GM19395 (cell line): ENCODE measurements at regions not wholly inside any gene's neighbourhood (a gene's known extent, or its start where the extent isn't known, plus 50 kb on each side); places are given as distances from the start of the nearest gene placed in this dataset.
"Not testable (repeated sequence)": the region's sequence is repeated elsewhere in the genome, so short reads cannot be mapped to it uniquely, and the experiment has no call there.

Experiments
- ATAC-seq: cut with Tn5 transposase; IDR thresholded peaks from one replicate; pipeline ENCODE4 v1.9.1; 2021; ENCODE audit warnings: mild to moderate bottlenecking, moderate library complexity; ENCODE audit not compliant: unreplicated experiment

DNA sequence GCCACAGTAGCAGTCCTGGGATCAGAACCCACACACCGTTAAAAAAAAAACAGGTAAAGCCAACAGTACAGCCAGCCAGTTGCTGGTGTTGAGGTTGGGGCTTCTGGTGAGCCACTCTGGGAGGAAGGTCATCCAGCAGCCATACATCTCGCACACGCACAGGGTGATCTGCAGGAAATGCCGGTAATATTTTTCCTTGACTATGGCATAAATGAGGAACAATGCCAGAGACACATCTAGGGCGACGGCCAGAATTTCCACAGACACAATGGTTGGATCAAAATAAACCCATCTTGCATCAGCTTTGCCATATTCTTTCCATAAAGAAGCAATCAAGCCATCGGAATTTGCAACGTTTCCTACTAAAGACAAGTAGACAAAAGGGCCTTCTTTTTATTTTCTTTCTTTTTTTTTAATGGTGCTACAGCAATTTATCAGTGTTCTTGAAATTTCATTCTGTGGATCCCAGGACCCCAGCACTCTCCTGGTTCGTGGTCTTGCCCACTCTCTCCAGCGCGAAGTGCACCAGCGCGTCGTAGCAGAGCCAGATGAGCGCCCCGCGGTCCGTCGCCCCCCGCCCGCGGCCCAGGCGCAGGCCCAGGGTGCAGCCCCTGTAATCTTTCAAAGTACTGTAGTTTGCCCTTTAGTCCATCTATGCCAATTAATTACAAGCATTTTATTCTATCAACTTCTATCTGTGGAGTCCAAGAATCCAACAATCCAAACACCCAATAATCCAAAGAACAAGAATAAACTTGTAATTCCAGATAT is 861.0 kb downstream of the CDH11 start:
- ATAC-seq, result not testable (repeated sequence)

DNA sequence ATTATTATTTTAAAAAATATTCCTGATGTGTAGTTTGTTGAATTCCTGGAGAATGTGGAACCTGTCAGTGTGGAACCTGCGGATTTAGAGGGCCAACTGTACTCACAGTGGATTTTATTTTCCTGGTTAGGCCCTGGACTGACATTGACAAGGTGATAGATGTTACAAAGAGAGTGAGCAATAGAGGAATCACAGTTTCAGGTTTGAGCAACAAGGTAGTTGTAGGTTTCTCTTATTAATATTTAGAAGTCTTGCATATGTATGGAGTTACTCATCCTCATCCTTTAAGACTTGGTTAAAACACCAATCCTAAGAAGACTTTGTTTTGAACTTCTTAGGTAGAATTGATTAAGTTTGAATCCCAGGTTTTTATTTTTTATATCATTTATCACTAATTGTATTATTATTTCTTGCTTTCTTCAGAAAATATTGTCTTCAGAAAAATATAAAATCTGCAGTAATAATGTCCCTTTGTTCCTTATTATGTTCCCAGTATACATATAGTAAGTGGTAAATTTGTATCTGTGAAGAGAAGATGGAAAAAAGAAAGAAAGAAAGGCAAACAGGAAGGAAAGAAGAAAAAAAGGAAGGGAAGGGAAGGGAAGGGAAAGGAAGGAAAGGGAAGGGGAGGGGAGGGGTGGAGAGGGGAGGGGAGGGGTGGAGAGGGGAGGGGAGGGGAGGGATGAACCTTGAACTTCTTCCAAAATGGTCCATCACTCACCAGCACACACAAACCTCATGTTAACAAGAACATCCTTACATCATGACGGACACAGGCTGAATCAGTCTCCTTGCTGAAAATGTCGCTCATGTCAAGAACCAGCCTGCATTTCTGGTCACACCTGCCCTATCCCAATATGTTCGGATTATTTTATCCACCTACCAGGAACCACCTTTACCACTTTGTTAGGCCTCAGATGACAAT is 867.2 kb downstream of the CDH11 start:
- ATAC-seq, result no peak

GRCh38 chr16:64253525-64253924 is 868.3 kb downstream of the CDH11 start:
- ATAC-seq, result no peak

- ATAC-seq, result no peak
These were observed 868.8 kb downstream of the CDH11 start for GRCh38 chr16:64253096-64253495.

DNA sequence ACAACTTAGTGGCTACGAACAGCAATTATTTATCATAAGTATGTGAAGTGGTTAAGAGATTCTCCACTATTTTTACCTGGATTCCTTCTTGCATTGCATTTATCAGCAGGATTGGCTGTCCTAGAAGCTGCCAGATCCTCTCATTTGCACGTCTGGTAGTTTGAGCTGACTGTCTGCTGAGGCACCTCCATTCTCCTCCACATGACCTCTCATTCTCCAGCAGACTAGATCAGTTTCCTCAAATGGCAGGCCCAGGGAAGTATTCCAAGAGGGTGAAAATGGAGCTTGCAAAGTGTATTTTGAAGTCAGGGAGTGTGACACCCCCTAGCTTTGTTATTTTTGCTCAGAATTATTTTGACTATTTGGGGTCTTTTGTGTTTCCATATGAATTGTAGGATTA is 870.1 kb downstream of the CDH11 start:
- no peak for ATAC-seq

DNA sequence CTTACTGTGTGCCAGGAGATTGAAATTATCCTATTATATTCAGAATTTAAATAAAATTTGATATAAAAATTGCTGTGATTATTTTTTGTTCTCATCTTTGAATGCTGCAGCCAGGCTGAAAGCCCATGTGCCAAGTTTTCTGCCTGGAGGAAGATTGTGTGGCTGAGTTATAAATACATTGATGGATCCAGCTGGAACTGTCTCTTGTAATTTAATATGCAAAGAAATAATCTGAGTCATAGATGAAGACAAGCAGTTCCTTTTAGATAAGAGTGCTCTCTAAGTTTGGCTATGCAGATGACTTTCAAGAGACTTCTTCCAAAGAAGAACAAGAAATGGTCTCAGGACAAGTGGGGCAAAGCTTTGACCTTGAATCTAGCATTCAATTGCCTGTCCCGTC is 871.0 kb downstream of the CDH11 start:
- ATAC-seq, result no peak

- no peak for ATAC-seq
These were observed 879.4 kb downstream of the CDH11 start for GRCh38 chr16:64242492-64242891.

- no peak for ATAC-seq
These were observed 881.3 kb downstream of the CDH11 start for GRCh38 chr16:64240586-64240985.

DNA sequence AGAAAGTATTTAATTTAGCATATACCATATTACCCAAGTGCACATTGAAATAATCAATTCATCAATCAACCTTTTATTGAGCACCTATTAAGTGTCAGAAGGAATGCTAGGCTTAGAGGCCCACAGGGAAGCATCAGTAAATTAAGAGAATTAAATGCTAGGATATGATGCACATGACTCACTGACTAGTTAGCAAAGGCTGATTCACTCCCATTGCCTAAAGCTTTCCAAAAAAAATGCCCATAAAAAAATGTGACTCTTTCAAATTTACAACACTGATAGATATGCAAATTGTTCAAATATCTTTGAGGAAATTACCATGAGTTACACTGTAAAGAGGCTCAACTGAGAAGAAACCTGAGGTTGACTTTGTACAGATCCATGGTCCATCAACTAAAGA is 883.3 kb downstream of the CDH11 start:
- ATAC-seq, result no peak

- no peak for ATAC-seq
These were observed 885.5 kb downstream of the CDH11 start for GRCh38 chr16:64236316-64236715.

- ATAC-seq, result no peak
These were observed 887.7 kb downstream of the CDH11 start for GRCh38 chr16:64234200-64234599.

- ATAC-seq, result no peak
These were observed 896.2 kb downstream of the CDH11 start for GRCh38 chr16:64225696-64226095.

DNA sequence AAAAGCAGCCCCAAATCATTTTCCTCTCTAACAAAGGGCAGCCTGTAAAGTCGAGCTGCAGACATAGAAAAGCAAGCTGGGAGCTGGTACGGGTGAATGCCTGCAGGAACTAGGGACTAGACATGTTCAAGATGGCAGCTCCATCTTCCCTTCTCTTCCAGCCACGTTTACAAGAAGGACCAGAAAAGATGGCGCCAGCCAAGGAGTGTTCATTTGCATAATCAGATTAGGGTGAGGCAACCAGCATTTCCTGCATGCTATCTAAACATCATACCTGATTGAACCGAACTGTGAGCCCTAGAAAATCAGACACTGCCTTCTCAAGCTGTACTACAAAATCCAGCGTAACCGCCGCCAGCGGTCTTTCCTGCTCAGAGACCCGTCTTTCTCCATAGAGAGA is 896.8 kb downstream of the CDH11 start:
- no peak for ATAC-seq

DNA sequence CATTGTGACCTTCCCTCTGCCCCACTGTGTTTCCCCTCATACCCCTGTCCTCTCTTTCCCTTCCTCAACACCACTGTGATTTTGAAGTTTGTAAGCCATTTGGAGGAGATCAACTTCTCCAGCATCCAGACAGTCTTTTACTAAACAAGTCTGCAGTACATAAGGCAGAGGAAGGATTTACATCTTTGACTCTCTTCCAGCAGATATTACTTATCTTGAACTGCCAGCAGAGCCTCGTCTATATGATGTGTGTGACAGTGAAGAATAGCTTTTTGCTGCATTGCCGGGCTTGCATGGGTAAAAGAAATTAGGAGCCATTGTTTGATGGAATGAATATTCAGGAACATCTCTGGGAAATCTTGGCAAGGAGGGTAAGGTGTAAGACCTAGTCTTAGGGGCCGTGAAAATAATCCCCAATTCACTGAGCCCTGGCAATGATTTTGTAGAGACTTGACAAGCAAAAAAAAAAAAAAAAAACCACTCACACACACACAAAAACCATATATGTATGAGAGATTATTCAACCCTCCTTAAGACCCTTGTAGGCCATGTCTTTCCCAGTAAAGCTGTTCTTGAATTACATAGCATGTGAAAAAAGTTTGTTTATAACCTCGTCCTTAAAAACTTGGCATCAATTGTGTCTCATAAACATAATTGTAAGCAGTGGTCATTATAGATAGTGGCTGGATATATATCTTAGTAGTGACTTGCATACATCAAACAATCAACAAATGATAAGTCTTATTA is 903.9 kb downstream of the CDH11 start:
- ATAC-seq, result no peak

DNA sequence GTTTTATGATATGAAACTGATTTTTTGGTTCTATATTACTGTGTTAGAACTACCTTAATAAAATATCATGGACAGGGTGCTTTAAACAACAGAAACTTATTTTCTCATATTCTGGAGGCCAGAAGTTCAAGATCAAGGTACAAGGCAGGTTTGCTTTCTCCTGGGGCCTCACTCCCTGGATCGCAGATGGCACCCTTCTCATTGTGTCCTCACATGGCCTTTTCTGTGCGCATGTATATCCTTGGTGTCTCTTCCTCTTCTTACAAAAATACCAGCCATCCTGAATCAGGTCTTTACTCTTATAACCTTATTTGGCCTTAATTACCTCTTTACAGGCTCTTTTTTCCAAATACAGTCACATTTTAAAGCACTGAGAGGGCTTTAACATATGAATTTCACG is 906.1 kb downstream of the CDH11 start:
- ATAC-seq, result no peak

GRCh38 chr16:64211331-64211730 is 910.5 kb downstream of the CDH11 start:
- ATAC-seq, result no peak

DNA sequence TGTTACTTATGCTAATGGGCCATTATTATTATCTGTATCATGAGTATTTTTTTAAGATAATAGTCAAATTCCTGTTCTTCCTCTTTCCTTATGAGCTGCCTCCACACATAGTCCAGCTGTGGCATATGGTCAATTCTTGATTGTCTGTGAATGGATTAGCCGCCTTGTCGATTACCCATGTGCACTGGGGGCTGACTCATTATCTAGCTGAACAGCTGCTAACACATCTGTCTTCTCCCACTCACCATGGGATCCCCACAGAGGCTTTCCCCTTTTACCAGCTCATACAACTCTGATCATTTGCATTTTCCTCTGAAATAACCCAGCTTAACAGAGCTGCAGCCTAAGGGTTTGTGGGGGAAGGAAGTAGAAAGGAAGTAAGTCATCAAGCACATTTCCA is 915.0 kb downstream of the CDH11 start:
- ATAC-seq, result no peak

GRCh38 chr16:64203126-64203525 is 918.7 kb downstream of the CDH11 start:
- no peak for ATAC-seq

DNA sequence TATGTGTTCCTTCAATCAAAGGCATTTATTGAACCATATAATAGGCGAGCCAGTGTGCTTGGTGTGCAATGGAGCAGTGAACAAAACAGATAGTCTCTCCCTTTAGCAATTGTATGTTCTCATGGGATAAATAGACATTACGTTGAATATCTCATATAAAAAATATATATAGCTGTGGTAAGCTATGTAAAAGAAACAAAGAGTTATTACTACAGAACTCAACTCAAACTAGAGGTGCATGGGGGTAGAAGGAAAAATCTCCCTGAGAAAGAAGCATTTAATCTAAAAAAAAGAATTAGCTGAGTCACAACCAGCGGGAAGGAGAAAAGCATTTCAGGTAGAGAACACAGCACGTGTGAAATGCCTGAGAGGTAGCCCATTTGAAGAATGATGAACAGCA is 919.3 kb downstream of the CDH11 start:
- no peak for ATAC-seq

GRCh38 chr16:64196444-64196843 is 925.4 kb downstream of the CDH11 start:
- no peak for ATAC-seq

GRCh38 chr16:64185954-64186353 is 935.9 kb downstream of the CDH11 start:
- ATAC-seq, result no peak
